K562 (cell line): ENCODE measurements at regions not wholly inside any gene's neighbourhood (a gene's known extent, or its start where the extent isn't known, plus 50 kb on each side); places are given as distances from the start of the nearest gene placed in this dataset.

Experiments used
- ATAC-seq: fragments of 200-7000 bp; cut with Tn5 transposase; 3 replicates; pipeline ENCODE4 v1.9.1; 2020; ENCODE audit warnings: moderate library complexity
- BruUV-seq: library from RNA; stranded (reverse); fragments of 400-500 nt; replicated peaks from 2 replicates; lab custom pipeline; 2021; lab: Mats Ljungman, UMichigan
- CTCF ChIA-PET: fragments of 300-600 bp; formaldehyde crosslinking; extraction: SDS; loops from one replicate; lab custom pipeline; 2021; ENCODE audit warnings: low intra/inter-chr PET ratio; lab: Yijun Ruan, JAX
- POLR2A ChIA-PET: fragments of 300-600, 350-650 bp; sonication (Branson Sonifier 250); formaldehyde crosslinking; extraction: SDS; loops from one replicate; lab custom pipeline; 2021; ENCODE audit warnings: antibody characterized with exemption, inconsistent platforms; lab: Yijun Ruan, JAX
- DNase-seq, 4 experiments: peaks; one replicate each; pipeline versions ENCODE4 v3.0.0 to v3.0.0-alpha.2; 2011 to 2018; ENCODE audit warnings: low spot score in 3 of 4, mixed read lengths in 3 of 4; ENCODE audit errors: extremely low read depth in 1 of 4
- FAIRE-seq: peaks from 2 replicates; lab custom pipeline; 2011; peaks lifted over from hg19 to GRCh38; lab: Jason Lieb, UNC
- H2AFZ ChIP-seq: 2 replicates; pipeline ENCODE4 v1.6.0; 2011; ENCODE audit warnings: low read depth, low read length, control low read depth, inconsistent platforms
- H3K27ac ChIP-seq: fragments of 200-600 bp; 3 replicates; pipeline ENCODE4 v1.8.0; 2011; ENCODE audit warnings: low read depth, mild to moderate bottlenecking, control low read depth, inconsistent platforms, low read length, moderate library complexity, mixed read lengths; ENCODE audit errors: extremely low read depth
- H3K27me3 ChIP-seq, 2 experiments: fragments of 300-600 bp in 1 of 2; 2 replicates in 1 of 2; 3 replicates in 1 of 2; pipeline versions ENCODE4 v1.6.0 to v1.8.0; 2011; ENCODE audit warnings: inconsistent platforms in 2 of 2, low read length in 2 of 2, mild to moderate bottlenecking in 1 of 2, mixed read lengths in 1 of 2, moderate library complexity in 1 of 2; ENCODE audit not compliant: control insufficient read depth in 2 of 2, insufficient read depth in 2 of 2
- H3K36me3 ChIP-seq: fragments of 300-600 bp; 3 replicates; pipeline ENCODE4 v1.8.0; 2011; ENCODE audit warnings: mild to moderate bottlenecking, low read length, inconsistent platforms; ENCODE audit not compliant: control insufficient read depth, insufficient read depth
- H3K4me1 ChIP-seq, 2 experiments: fragments of 200-600 bp in 1 of 2; replicated peaks in 1 of 2; 2 replicates in 1 of 2; 3 replicates in 1 of 2; pipeline versions ENCODE4 v1.5.1 to v1.8.0; 2011; ENCODE audit warnings: inconsistent platforms in 2 of 2, low read length in 2 of 2, mild to moderate bottlenecking in 1 of 2, mixed read lengths in 1 of 2, moderate library complexity in 1 of 2; ENCODE audit not compliant: control insufficient read depth in 2 of 2, insufficient read depth in 2 of 2
- H3K4me2 ChIP-seq: 2 replicates; pipeline ENCODE4 v1.6.1; 2011; ENCODE audit warnings: low read length, control low read depth, inconsistent platforms, mixed read lengths; ENCODE audit not compliant: insufficient read depth
- H3K4me3 ChIP-seq: fragments of 200-600 bp; sonication (generic), shearing (Covaris generic); 2 replicates; pipeline ENCODE4 v1.5.1; 2016; ENCODE audit warnings: control low read depth, inconsistent platforms
- H3K79me2 ChIP-seq: fragments of 200-600 bp; 3 replicates; pipeline ENCODE4 v1.8.0; 2011; ENCODE audit warnings: low read length, inconsistent platforms; ENCODE audit not compliant: control insufficient read depth, insufficient read depth
- H3K9ac ChIP-seq, 2 experiments: 2 replicates each; pipeline versions ENCODE4 v1.6.0 to v1.6.1; 2011; ENCODE audit warnings: low read depth in 2 of 2, low read length in 2 of 2, control low read depth in 1 of 2, inconsistent platforms in 1 of 2, mild to moderate bottlenecking in 1 of 2, mixed read lengths in 1 of 2; ENCODE audit not compliant: insufficient read depth in 1 of 2
- H3K9me1 ChIP-seq: one replicate; pipeline ENCODE4 v1.6.0; 2011; ENCODE audit warnings: inconsistent platforms, mild to moderate bottlenecking, low read length, moderate library complexity; ENCODE audit not compliant: control insufficient read depth, insufficient read depth
- H3K9me3 ChIP-seq: replicated peaks from 2 replicates; pipeline ENCODE4 v1.5.1; 2011; ENCODE audit warnings: low read depth, low read length, inconsistent platforms; ENCODE audit not compliant: control insufficient read depth, insufficient read depth
- H4K20me1 ChIP-seq: replicated peaks from 2 replicates; pipeline ENCODE4 v1.6.1; 2011; ENCODE audit warnings: low read length, inconsistent platforms, mixed read lengths; ENCODE audit not compliant: control insufficient read depth, insufficient read depth
- KAT2B ChIP-seq: IDR thresholded peaks from one replicate; pipeline ENCODE4 v1.6.1; 2012; ENCODE audit warnings: low read depth, mild to moderate bottlenecking, control low read depth, inconsistent platforms, low read length, moderate library complexity
- SFPQ ChIP-seq: fragments of 200-400 bp; formaldehyde crosslinking; IDR thresholded peaks from 2 replicates; pipeline ENCODE4 v1.6.1; 2017; ENCODE audit warnings: mild to moderate bottlenecking, low read depth, low read length, moderate library complexity
- WGBS: fragments of 100-300 bp; shearing (Covaris generic); methylation state at CpG from one replicate; pipeline ENCODE4 v1.1.6; 2016; ENCODE audit warnings: low coverage, mixed read lengths; ENCODE audit not compliant: insufficient coverage; ENCODE audit errors: missing lambda C conversion rate; 5-methylcytosine and 5-hydroxymethylcytosine counted together
- in situ Hi-C: fragments of 300-500 bp; cut with MboI; formaldehyde crosslinking; loops from 4 replicates; pipeline ENCODE4 v1.15.0; 2018; ENCODE audit warnings: inconsistent platforms, mixed read lengths
- intact Hi-C: fragments of 100-400 bp; cut with micrococcal nuclease; formaldehyde crosslinking; loops from 2 replicates; pipeline ENCODE4 v1.14.2; 2022

- Histone ChIP-seq H3K27me3 (peaks cover 27 to 88% of the 10 kb centered on the region in 2 experiments; a peak in 3 of 5 replicates), H3K9me3 (no peaks in the 10 kb centered on the region), H4K20me1 (peaks cover 3% of the 10 kb centered on the region; the same call in 1 of the 2 replicates), H3K36me3 (no peaks in the 10 kb centered on the region), H3K4me1 (no peaks in the 10 kb centered on the region; a peak in 1 of 5 replicates), H3K4me2 (no peak overlapping the region), H3K9ac (no peak overlapping the region), H3K9me1 (no peaks in the 10 kb centered on the region), H3K4me3 (no peak overlapping the region), H3K79me2 (no peaks in the 10 kb centered on the region), H3K27ac (no peak overlapping the region), H2AFZ (no peak overlapping the region)
- in situ Hi-C loops (no loop called here), intact Hi-C loops (no loop called here)
- no peak for DNase-seq
- FAIRE-seq = no peak
- no peak; the same call in 2 of the 3 replicates for ATAC-seq
- BruUV-seq = no TSS peak
- POLR2A ChIA-PET = no interaction called here
- WGBS = 1% methylated on average over 35 of the region's 36 CpGs
- no peak for TF ChIP-seq SFPQ
- TF ChIP-seq KAT2B = no peak
- CTCF ChIA-PET = no interaction called here
These were observed 90.1 kb upstream of the ACTRT2 start for GRCh38 chr1:2930913-2931723.
